Breast epithelium (tissue), 4 donors: ENCODE measurements at regions not wholly inside any gene's neighbourhood (a gene's known extent, or its start where the extent isn't known, plus 50 kb on each side); places are given as distances from the start of the nearest gene placed in this dataset.
A peak's percentile ranks its signal among the peaks of the same experiment; 100 is the strongest.

Source experiments
- DNase-seq, 2 donors: peaks; one replicate each; pipeline ENCODE4 v3.0.0-alpha.2; 2019; ENCODE audit warnings: low spot score in 2 of 2
- H3K27ac ChIP-seq, 2 donors: fragments of 200-600 bp; sonication (generic) in 1 of 2; one replicate each; pipeline ENCODE4 v1.5.1; 2016 to 2019; ENCODE audit warnings: mild to moderate bottlenecking in 1 of 2
- H3K27me3 ChIP-seq, 2 donors: fragments of 200-600 bp; sonication (generic) in 1 of 2; one replicate each; pipeline versions ENCODE4 v1.5.1 to v1.6.0; 2017 to 2019; ENCODE audit warnings: control low read depth in 1 of 2, mild to moderate bottlenecking in 1 of 2
- H3K36me3 ChIP-seq: fragments of 200-600 bp; one replicate; pipeline ENCODE4 v1.5.1; 2019
- H3K4me1 ChIP-seq, 2 donors: fragments of 200-600 bp; sonication (generic); one replicate each; pipeline ENCODE4 v1.5.1; 2016 to 2019; ENCODE audit warnings: control low read depth in 1 of 2
- H3K4me3 ChIP-seq, 3 donors: fragments of 200-600 bp; sonication (generic); 1 replicate in 2 of 3; 2 replicates in 1 of 3; pipeline ENCODE4 v1.5.1; 2016 to 2019; ENCODE audit warnings: mild to moderate bottlenecking in 3 of 3, moderate library complexity in 2 of 3
- H3K9me3 ChIP-seq, 2 donors: fragments of 200-600 bp; sonication (generic) in 1 of 2; one replicate each; pipeline ENCODE4 v1.5.1; 2016 to 2019; ENCODE audit warnings: control low read depth in 1 of 2
- CTCF ChIP-seq, 3 donors: fragments of 450-650 bp; IDR thresholded peaks; one replicate each; pipeline ENCODE4 v1.5.1; 2016 to 2017; ENCODE audit warnings: antibody characterized with exemption in 3 of 3, mild to moderate bottlenecking in 3 of 3, moderate library complexity in 3 of 3
- POLR2A ChIP-seq: fragments of 450-650 bp; IDR thresholded peaks from one replicate; pipeline ENCODE4 v1.6.1; 2016; ENCODE audit warnings: antibody characterized with exemption, mild to moderate bottlenecking, moderate library complexity
- POLR2AphosphoS5 ChIP-seq, 3 donors: sonication (generic); formaldehyde crosslinking; IDR thresholded peaks; one replicate each; pipeline ENCODE4 v1.6.1; 2017; ENCODE audit warnings: antibody characterized with exemption in 3 of 3
- intact Hi-C: fragments of 100-400 bp; cut with DNase I; formaldehyde crosslinking; loops from one replicate; pipeline ENCODE4 v1.15.1; 2023; ENCODE audit warnings: low total_unique reads

GRCh38 chr5:68465133-68465532 is 249.6 kb downstream of the PIK3R1 start:
- peak overlapping the region in 1 of 2 donors; percentile 87 for H3K27ac ChIP-seq
- TF ChIP-seq POLR2A, result no peak
- H3K9me3 ChIP-seq, result no peaks in the 10 kb centered on the region
- no peak for DNase-seq
- no peak overlapping the region for H3K4me3 ChIP-seq
- H3K27me3 ChIP-seq, result no peaks in the 10 kb centered on the region
- no peaks in the 10 kb centered on the region for H3K36me3 ChIP-seq
- no peaks in the 10 kb centered on the region for H3K4me1 ChIP-seq
- intact Hi-C loops, result no loop called here

- no peaks in the 10 kb centered on the region for H3K4me1 ChIP-seq
- peak overlapping the region; percentile 87 to 89 for H3K27ac ChIP-seq
- intact Hi-C loops, result no loop called here
- TF ChIP-seq POLR2AphosphoS5 (IDR thresholded peaks at IDR 0.05) (no peak), CTCF (IDR thresholded peaks at IDR 0.05) (no peak), POLR2A (no peak)
- no peaks in the 10 kb centered on the region for H3K27me3 ChIP-seq
- H3K36me3 ChIP-seq, result no peaks in the 10 kb centered on the region
- no peak overlapping the region for H3K4me3 ChIP-seq
- DNase-seq, result peak in 1 of 2 donors; percentile 86
- H3K9me3 ChIP-seq, result no peaks in the 10 kb centered on the region
Observed at GRCh38 chr5:68465934-68466551, 250.5 kb downstream of the PIK3R1 start.

- DNase-seq, result no peak
- Histone ChIP-seq H3K36me3 (no peaks in the 10 kb centered on the region), H3K27ac (peak overlapping the region; percentile 87 to 89), H3K4me1 (no peaks in the 10 kb centered on the region), H3K4me3 (no peak overlapping the region), H3K9me3 (no peaks in the 10 kb centered on the region), H3K27me3 (no peaks in the 10 kb centered on the region)
- intact Hi-C loops, result no loop called here
- TF ChIP-seq POLR2AphosphoS5 (IDR thresholded peaks at IDR 0.05) (no peak), CTCF (IDR thresholded peaks at IDR 0.05) (no peak), POLR2A (no peak)
Observed at GRCh38 chr5:68467208-68467607, 251.7 kb downstream of the PIK3R1 start.

GRCh38 chr5:68467794-68468193 is 252.2 kb downstream of the PIK3R1 start:
- TF ChIP-seq POLR2AphosphoS5 (IDR thresholded peaks at IDR 0.05) (no peak), CTCF (IDR thresholded peaks at IDR 0.05) (no peak), POLR2A (no peak)
- Histone ChIP-seq H3K27ac (peak overlapping the region; percentile 87 to 89), H3K4me3 (no peak overlapping the region), H3K27me3 (no peaks in the 10 kb centered on the region), H3K36me3 (no peaks in the 10 kb centered on the region), H3K9me3 (no peaks in the 10 kb centered on the region), H3K4me1 (no peaks in the 10 kb centered on the region)
- DNase-seq, result no peak
- intact Hi-C loops, result no loop called here

GRCh38 chr5:68468322-68468721 is 252.8 kb downstream of the PIK3R1 start:
- no peak overlapping the region for H3K4me3 ChIP-seq
- H3K9me3 ChIP-seq, result no peaks in the 10 kb centered on the region
- H3K27ac ChIP-seq, result no peak overlapping the region
- no peak for DNase-seq
- H3K4me1 ChIP-seq, result no peaks in the 10 kb centered on the region
- TF ChIP-seq POLR2A, result no peak
- TF ChIP-seq POLR2AphosphoS5 (IDR thresholded peaks at IDR 0.05), result no peak
- TF ChIP-seq CTCF (IDR thresholded peaks at IDR 0.05), result no peak
- no peaks in the 10 kb centered on the region for H3K36me3 ChIP-seq
- intact Hi-C loops, result no loop called here
- no peaks in the 10 kb centered on the region for H3K27me3 ChIP-seq
